ENCODE measurements at regions not wholly inside any gene's neighbourhood (a gene's known extent, or its start where the extent isn't known, plus 50 kb on each side); places are given as distances from the start of the nearest gene placed in this dataset.
"Not testable (repeated sequence)": the region's sequence is repeated elsewhere in the genome, so short reads cannot be mapped to it uniquely, and the experiment has no call there.

DNA sequence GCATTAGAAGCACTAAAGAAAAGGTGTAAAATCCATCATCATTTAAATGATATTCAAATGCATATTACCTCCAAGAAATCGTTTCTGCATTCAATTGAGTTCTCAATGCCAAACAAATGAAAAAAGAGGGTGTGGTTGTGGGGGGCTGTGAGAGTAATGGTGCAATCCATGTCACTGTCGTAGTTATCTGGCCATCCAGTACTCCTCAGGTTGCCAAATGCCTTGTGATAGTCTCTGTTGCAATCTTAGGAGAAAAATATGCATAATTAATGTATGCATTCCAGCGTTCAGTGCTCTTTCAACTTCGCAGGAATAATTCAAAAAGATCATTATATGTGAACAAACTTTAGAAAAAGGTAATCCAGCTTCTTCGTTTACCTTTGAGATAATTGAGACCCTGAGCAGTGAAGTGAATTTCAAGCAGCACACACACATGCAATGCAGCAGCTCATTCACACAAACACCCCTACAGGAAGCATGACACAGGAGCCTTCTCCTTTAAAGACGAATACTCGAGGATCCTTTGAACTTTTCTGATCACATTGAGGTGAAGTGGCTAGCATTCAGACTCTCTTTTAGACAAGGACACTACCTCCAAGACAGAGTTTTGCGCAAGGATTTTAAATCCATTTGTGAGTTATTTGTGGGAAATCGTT is 73.4 kb downstream of the OR13A1 start:
- no peak for DNase-seq (ENCODE audit: extremely low read depth, low read depth)
- no peak overlapping the region for H3K4me3 ChIP-seq (replicated peaks; ENCODE audit: low read depth, low read length)
- TF ChIP-seq, protein P1, sequence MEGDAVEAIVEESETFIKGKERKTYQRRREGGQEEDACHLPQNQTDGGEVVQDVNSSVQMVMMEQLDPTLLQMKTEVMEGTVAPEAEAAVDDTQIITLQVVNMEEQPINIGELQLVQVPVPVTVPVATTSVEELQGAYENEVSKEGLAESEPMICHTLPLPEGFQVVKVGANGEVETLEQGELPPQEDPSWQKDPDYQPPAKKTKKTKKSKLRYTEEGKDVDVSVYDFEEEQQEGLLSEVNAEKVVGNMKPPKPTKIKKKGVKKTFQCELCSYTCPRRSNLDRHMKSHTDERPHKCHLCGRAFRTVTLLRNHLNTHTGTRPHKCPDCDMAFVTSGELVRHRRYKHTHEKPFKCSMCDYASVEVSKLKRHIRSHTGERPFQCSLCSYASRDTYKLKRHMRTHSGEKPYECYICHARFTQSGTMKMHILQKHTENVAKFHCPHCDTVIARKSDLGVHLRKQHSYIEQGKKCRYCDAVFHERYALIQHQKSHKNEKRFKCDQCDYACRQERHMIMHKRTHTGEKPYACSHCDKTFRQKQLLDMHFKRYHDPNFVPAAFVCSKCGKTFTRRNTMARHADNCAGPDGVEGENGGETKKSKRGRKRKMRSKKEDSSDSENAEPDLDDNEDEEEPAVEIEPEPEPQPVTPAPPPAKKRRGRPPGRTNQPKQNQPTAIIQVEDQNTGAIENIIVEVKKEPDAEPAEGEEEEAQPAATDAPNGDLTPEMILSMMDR (IDR thresholded peaks at IDR 0.05; ENCODE audit: low read depth, low read length, missing control alignments): no peak

DNA sequence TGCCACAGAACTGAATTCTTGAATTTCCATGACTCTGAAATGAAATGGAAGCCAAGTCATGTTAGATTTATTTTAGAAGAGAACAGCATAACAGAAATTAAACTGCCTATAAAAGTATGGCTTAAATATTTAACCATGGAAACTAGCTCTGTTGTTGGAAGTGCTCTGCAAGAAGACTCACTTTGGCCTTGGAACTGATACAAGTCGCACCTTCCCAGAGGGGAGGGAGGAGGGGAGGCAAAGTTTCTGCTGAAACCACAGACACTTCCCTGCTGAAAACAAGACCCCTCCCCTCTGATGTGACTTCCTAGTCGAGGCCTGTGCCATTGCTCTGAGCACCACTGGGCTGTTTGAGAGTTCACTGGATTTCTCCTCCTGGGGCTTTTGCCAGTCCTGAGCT is 72.1 kb downstream of the OR13A1 start:
- no peak for DNase-seq (ENCODE audit: extremely low read depth, low read depth)
- TF ChIP-seq, protein P1 (IDR thresholded peaks at IDR 0.05; ENCODE audit: low read depth, low read length, missing control alignments): no peak
- H3K4me3 ChIP-seq (replicated peaks; ENCODE audit: low read depth, low read length): no peak overlapping the region

DNA sequence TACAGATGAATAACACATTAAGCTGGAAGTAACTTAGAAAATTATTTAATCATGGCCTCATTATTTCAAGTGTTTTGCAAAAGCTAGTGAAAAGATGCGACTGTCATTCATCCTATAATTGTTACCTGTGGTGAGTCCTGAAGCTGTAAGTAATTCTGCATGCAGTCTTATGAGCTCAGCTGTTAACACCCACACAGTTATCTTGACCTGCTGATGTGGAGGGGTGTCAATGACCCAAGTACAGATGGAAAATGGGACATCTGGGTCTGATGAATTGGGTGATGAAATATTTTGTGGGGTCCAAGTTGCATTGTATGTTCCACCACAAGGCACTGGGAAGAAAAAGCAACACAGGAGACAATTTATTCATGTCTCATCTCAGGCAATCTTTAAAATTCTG is 68.9 kb downstream of the OR13A1 start:
- TF ChIP-seq, protein P1 (IDR thresholded peaks at IDR 0.05; ENCODE audit: low read depth, low read length, missing control alignments): no peak
- no peak overlapping the region for H3K4me3 ChIP-seq (replicated peaks; ENCODE audit: low read depth, low read length)
- DNase-seq (ENCODE audit: extremely low read depth, low read depth): no peak

DNA sequence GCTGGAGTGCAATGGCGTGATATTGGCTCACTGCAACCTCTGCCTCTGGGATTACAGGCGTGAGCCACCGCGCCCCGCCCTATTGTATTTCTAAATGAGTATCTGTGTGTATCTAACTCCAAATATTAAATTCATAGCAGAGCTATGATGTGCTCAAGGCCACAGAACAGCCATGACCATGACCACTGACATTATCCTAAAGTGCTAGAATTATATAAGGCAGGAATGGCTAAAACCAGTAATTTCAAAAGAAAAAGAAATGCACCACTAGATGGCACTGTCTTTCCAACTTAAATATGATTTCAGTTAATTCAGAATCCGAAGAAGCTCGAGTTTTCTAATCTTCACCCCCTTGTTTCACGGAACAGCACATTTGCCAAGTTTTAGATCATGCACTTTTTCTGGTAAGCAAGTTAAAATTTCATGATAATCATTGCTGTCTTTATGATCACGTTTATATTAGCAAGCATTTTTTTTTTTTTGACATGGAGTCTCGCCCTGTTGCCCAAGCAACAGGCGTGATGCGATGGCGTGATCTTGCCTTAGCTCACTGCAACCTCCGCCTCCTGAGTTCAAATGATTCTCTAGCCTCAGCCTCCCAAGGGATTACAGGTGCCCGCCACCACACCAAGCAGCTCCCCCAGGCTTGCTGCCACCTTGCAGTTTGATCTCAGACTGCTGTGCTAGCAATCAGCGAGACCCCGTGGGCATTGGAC is 65.3 kb downstream of the OR13A1 start:
- TF ChIP-seq, protein P1 (IDR thresholded peaks at IDR 0.05; ENCODE audit: low read depth, low read length, missing control alignments): peak; percentile 41
- H3K4me3 ChIP-seq (replicated peaks; ENCODE audit: low read depth, low read length): no peak overlapping the region
- DNase-seq (ENCODE audit: extremely low read depth, low read depth): peak; percentile 20

DNA sequence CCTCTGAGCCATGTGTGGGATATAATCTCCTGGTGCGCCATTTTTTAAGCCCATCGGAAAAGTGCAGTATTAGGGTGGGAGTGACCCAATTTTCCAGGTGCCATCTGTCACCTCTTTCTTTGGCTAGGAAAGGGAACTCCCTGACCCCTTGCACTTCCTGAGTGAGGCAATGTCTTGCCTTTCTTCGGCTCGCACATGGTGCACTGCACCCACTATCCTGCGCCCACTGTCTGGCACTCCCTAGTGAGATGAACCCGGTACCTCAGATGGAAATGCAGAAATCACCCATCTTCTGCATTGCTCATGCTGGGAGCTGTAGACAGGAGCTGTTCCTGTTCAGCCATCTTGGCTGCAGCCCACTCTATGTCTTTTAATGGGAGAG is 64.7 kb downstream of the OR13A1 start:
- not testable (repeated sequence) for H3K4me3 ChIP-seq (replicated peaks; ENCODE audit: low read depth, low read length); DNase-seq (ENCODE audit: extremely low read depth, low read depth)

Data from HFF-Myc (cell line).